ENCODE measurements at regions not wholly inside any gene's neighbourhood (a gene's known extent, or its start where the extent isn't known, plus 50 kb on each side); places are given as distances from the start of the nearest gene placed in this dataset.

GRCh38 chr6:121020656-121021055 lies 313.6 kb downstream of the TBC1D32 start:
- no peak for DNase-seq (ENCODE audit: low spot score)
- H3K4me1 Mint-ChIP-seq (ENCODE audit: low read depth) = no peaks in the 10 kb centered on the region
- peaks cover 4% of the 10 kb centered on the region for H3K9me3 Mint-ChIP-seq (ENCODE audit: low read depth)
- H3K27me3 Mint-ChIP-seq (ENCODE audit: low read depth) = peaks cover 9% of the 10 kb centered on the region
- TF ChIP-seq, protein P1, sequence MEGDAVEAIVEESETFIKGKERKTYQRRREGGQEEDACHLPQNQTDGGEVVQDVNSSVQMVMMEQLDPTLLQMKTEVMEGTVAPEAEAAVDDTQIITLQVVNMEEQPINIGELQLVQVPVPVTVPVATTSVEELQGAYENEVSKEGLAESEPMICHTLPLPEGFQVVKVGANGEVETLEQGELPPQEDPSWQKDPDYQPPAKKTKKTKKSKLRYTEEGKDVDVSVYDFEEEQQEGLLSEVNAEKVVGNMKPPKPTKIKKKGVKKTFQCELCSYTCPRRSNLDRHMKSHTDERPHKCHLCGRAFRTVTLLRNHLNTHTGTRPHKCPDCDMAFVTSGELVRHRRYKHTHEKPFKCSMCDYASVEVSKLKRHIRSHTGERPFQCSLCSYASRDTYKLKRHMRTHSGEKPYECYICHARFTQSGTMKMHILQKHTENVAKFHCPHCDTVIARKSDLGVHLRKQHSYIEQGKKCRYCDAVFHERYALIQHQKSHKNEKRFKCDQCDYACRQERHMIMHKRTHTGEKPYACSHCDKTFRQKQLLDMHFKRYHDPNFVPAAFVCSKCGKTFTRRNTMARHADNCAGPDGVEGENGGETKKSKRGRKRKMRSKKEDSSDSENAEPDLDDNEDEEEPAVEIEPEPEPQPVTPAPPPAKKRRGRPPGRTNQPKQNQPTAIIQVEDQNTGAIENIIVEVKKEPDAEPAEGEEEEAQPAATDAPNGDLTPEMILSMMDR (IDR thresholded peaks at IDR 0.05) = no peak
- no peak overlapping the region for H3K27ac Mint-ChIP-seq (ENCODE audit: unreplicated experiment)
- H3K36me3 Mint-ChIP-seq (ENCODE audit: low read depth) = no peaks in the 10 kb centered on the region
- H3K4me3 Mint-ChIP-seq (ENCODE audit: unreplicated experiment) = no peak overlapping the region

GRCh38 chr6:121008553-121008952 lies 325.7 kb downstream of the TBC1D32 start:
- no peaks in the 10 kb centered on the region for H3K27me3 Mint-ChIP-seq (ENCODE audit: low read depth)
- no peaks in the 10 kb centered on the region for H3K36me3 Mint-ChIP-seq (ENCODE audit: low read depth)
- no peak overlapping the region for H3K4me3 Mint-ChIP-seq (ENCODE audit: unreplicated experiment)
- TF ChIP-seq, protein P1 (IDR thresholded peaks at IDR 0.05) = no peak
- H3K9me3 Mint-ChIP-seq (ENCODE audit: low read depth) = peaks cover 6% of the 10 kb centered on the region
- no peak for DNase-seq (ENCODE audit: low spot score)
- H3K4me1 Mint-ChIP-seq (ENCODE audit: low read depth) = no peaks in the 10 kb centered on the region
- no peak overlapping the region for H3K27ac Mint-ChIP-seq (ENCODE audit: unreplicated experiment)

DNA sequence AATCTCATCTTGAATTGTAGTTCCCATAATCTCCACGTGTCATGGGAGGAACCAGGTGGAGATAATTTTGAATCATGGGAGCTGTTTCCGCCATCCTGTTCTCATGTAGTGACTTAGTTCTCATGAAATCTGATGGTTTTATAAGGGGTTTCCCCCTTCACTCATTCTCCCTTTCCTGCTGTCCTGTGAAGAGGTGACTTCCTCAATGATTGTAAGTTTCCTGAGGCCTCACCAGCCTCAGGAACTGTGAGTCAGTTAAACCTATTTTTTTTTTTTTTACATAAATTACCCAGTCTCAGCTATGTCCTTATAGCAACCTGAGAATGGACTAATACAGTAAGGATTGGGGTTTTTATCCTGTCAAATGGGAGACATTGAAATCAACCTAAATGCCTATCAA lies 328.3 kb downstream of the TBC1D32 start:
- no peaks in the 10 kb centered on the region for H3K4me1 Mint-ChIP-seq (ENCODE audit: low read depth)
- H3K27ac Mint-ChIP-seq (ENCODE audit: unreplicated experiment) = no peak overlapping the region
- peaks cover 19% of the 10 kb centered on the region for H3K9me3 Mint-ChIP-seq (ENCODE audit: low read depth)
- no peaks in the 10 kb centered on the region for H3K36me3 Mint-ChIP-seq (ENCODE audit: low read depth)
- TF ChIP-seq, protein P1 (IDR thresholded peaks at IDR 0.05) = no peak
- no peak overlapping the region for H3K4me3 Mint-ChIP-seq (ENCODE audit: unreplicated experiment)
- DNase-seq (ENCODE audit: low spot score) = no peak
- H3K27me3 Mint-ChIP-seq (ENCODE audit: low read depth) = no peaks in the 10 kb centered on the region

- no peak overlapping the region for H3K27ac Mint-ChIP-seq (ENCODE audit: unreplicated experiment)
- H3K4me1 Mint-ChIP-seq (ENCODE audit: low read depth) = no peaks in the 10 kb centered on the region
- no peak for DNase-seq (ENCODE audit: low spot score)
- peaks cover 15% of the 10 kb centered on the region for H3K9me3 Mint-ChIP-seq (ENCODE audit: low read depth)
- no peak overlapping the region for H3K4me3 Mint-ChIP-seq (ENCODE audit: unreplicated experiment)
- TF ChIP-seq, protein P1 (IDR thresholded peaks at IDR 0.05) = no peak
- no peaks in the 10 kb centered on the region for H3K27me3 Mint-ChIP-seq (ENCODE audit: low read depth)
- no peaks in the 10 kb centered on the region for H3K36me3 Mint-ChIP-seq (ENCODE audit: low read depth)
Observed at GRCh38 chr6:121000381-121000780, 333.9 kb downstream of the TBC1D32 start.

DNA sequence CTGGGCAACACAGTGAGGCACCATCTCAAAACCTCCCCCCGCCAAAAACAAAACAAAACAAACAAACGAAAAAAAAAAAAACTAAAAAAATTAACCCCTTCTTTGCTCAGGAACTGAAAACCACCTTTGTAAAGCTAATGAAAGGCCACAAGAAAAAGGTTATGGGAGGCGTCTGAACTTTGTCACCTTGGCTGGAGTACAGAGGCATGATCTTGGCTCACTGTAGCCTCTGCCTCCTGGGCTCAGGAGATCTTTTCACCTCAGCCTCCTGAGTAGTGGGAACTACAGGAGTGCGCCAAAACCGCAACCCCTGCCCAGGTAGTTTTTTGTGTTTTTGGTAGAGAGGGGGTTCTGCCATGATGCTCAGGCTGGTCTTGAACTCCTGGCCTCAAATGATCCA lies 337.9 kb downstream of the TBC1D32 start:
- TF ChIP-seq, protein P1 (IDR thresholded peaks at IDR 0.05) = no peak
- Mint-ChIP-seq H3K36me3 (ENCODE audit: low read depth) (no peaks in the 10 kb centered on the region), H3K27ac (ENCODE audit: unreplicated experiment) (no peak overlapping the region), H3K4me3 (ENCODE audit: unreplicated experiment) (no peak overlapping the region), H3K4me1 (ENCODE audit: low read depth) (no peaks in the 10 kb centered on the region), H3K27me3 (ENCODE audit: low read depth) (peaks cover 10% of the 10 kb centered on the region), H3K9me3 (ENCODE audit: low read depth) (no peaks in the 10 kb centered on the region)
- no peak for DNase-seq (ENCODE audit: low spot score)

Measured in chondrocyte (in vitro differentiated cells).